Right lobe of liver (tissue), 6 donors: ENCODE measurements at regions not wholly inside any gene's neighbourhood (a gene's known extent, or its start where the extent isn't known, plus 50 kb on each side); places are given as distances from the start of the nearest gene placed in this dataset.
"Not testable (repeated sequence)": the region's sequence is repeated elsewhere in the genome, so short reads cannot be mapped to it uniquely, and the experiment has no call there.

Experiments used
- ATAC-seq, 4 donors: fragments of 200-7000 bp; cut with Tn5 transposase; one replicate each; pipeline ENCODE4 v1.9.1; 2020; ENCODE audit warnings: mild to moderate bottlenecking in 4 of 4, moderate library complexity in 4 of 4
- DNase-seq, 3 donors: peaks; one replicate each; pipeline ENCODE4 v3.0.0-alpha.2; 2020
- H3K27ac ChIP-seq, 3 donors: fragments of 200-600 bp; one replicate each; pipeline ENCODE4 v1.8.0; 2022
- H3K27me3 ChIP-seq, 2 donors: fragments of 200-600 bp; one replicate each; pipeline ENCODE4 v1.8.0; 2022
- H3K36me3 ChIP-seq, 4 donors: fragments of 200-600 bp; sonication (generic) in 1 of 4; one replicate each; pipeline versions ENCODE4 v1.5.1 to v1.8.0; 2017 to 2022; ENCODE audit warnings: control low read depth in 1 of 4
- H3K4me1 ChIP-seq, 4 donors: fragments of 200-600 bp; sonication (generic) in 1 of 4; one replicate each; pipeline versions ENCODE4 v1.5.1 to v1.8.0; 2017 to 2022; ENCODE audit warnings: control low read depth in 1 of 4
- H3K4me3 ChIP-seq, 3 donors: fragments of 200-600 bp; one replicate each; pipeline ENCODE4 v1.8.0; 2022
- H3K9me3 ChIP-seq, 4 donors: fragments of 200-600 bp; sonication (generic) in 1 of 4; one replicate each; pipeline versions ENCODE4 v1.5.1 to v1.8.0; 2017 to 2022; ENCODE audit warnings: control low read depth in 1 of 4
- CTCF ChIP-seq, 4 donors: fragments of 200-600 bp in 3 of 4; fragments of 450-650 bp in 1 of 4; IDR thresholded peaks; one replicate each; pipeline versions ENCODE4 v1.5.1 to v1.8.0; 2016 to 2022; ENCODE audit warnings: antibody characterized with exemption in 4 of 4, mild to moderate bottlenecking in 2 of 4
- POLR2A ChIP-seq: fragments of 450-650 bp; IDR thresholded peaks from one replicate; pipeline ENCODE4 v1.6.1; 2017; ENCODE audit warnings: antibody characterized with exemption, mild to moderate bottlenecking
- WGBS: methylation state at CpG from one replicate; pipeline ENCODE4 v1.1.6; 2018; ENCODE audit warnings: low coverage, low lambda C conversion rate; ENCODE audit not compliant: insufficient coverage; ENCODE audit errors: missing lambda C conversion rate; 5-methylcytosine and 5-hydroxymethylcytosine counted together
- intact Hi-C, 2 donors: fragments of 100-400 bp; cut with DNase I; formaldehyde crosslinking; loops; one replicate each; pipeline versions ENCODE4 v1.11.2 to v1.14.1; 2022
- donor health status: DM: no; HTN: yes; CAD: no.
- donor health status: DM: no; HTN: no; CAD: no.
- donor health status: DM: no; HTN: no; CAD: no.
- donor health status: DM: no; HTN: yes; CAD: no.
- donor health status: DM: no; HTN: yes; CAD: no.

- Histone ChIP-seq H3K4me3 (no peak overlapping the region), H3K9me3 (no peaks in the 10 kb centered on the region), H3K27me3 (no peaks in the 10 kb centered on the region), H3K27ac (no peak overlapping the region), H3K36me3 (no peaks in the 10 kb centered on the region), H3K4me1 (no peaks in the 10 kb centered on the region)
- intact Hi-C loops = no loop called here
- ATAC-seq (peak in 1 of 4 donors; percentile 43), DNase-seq (no peak)
- no peak for TF ChIP-seq POLR2A
- TF ChIP-seq CTCF (IDR thresholded peaks at IDR 0.05) = no peak
- WGBS = no CpG with 5 or more reads among the region's 30 CpGs
These were observed 146.6 kb downstream of the USP22 start for GRCh38 chr17:20896153-20896649.

DNA sequence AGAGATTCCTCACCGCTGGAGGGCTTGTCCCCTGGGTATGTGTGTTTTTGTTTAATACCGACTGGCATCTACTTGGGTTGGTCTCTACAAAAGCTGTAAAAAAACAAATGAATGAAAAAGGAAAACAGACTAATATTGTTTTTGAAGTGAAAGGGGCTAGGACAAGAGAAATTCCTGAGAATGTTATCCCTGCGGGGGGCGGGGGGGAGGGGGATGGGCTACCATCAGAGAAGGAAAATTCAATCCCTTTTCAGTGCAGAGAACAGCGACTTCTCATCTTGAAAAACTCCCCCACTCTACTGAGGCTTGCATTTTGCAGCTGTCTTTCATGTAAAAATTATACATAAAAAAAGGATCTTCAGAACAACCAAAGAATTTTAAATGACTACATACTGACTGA lies 144.1 kb downstream of the USP22 start:
- ATAC-seq, DNase-seq, H3K27ac ChIP-seq, H3K36me3 ChIP-seq, H3K4me1 ChIP-seq, H3K27me3 ChIP-seq, H3K4me3 ChIP-seq, H3K9me3 ChIP-seq, intact Hi-C loops: not testable (repeated sequence)
- WGBS = 45% methylated on average over 5 of the region's 5 CpGs

DNA sequence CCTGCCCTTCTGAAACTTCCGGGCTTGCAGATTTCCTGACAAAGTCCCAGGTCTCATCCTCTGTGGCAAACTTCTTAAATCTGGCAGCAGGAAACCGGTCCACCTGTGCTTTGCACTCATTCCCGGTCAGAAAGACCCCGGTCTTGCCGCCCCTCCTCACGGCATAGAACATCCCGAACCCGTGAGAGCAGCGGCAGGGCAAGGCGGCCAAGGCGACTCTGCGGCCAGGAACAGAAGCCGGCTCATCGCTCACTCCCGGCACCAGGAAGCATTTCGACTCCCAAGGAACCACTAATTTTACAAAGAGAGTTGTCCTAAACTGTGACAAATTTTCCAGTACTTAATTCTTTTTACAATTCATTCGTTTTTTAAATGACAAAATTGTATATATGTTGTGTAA lies 140.3 kb downstream of the USP22 start:
- WGBS = 6% methylated on average over 12 of the region's 17 CpGs
- H3K27ac ChIP-seq, H3K27me3 ChIP-seq, H3K9me3 ChIP-seq, H3K36me3 ChIP-seq, ATAC-seq, H3K4me3 ChIP-seq, H3K4me1 ChIP-seq, intact Hi-C loops, DNase-seq: not testable (repeated sequence)

DNA sequence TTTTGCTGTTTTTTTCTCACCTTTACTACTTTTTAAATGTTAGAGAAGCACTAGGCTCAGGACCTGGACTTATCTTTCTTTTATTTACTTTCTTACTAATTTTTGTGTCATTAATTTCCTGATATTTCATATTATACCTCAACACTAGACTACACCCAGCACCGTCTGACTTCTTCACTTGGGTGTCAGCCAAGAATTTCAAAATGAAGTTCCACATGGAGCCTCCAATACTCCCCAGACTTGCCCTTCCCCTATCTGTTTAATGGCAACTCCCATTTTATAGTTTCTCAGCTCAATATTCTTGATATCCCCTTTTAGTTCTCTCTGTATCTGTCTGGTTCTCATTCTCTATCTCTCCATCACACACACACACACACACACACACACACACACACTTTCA lies 139.3 kb downstream of the USP22 start:
- WGBS = no CpG with 5 or more reads among the region's 1 CpG
- ATAC-seq, H3K36me3 ChIP-seq, H3K27me3 ChIP-seq, intact Hi-C loops, H3K27ac ChIP-seq, H3K9me3 ChIP-seq, DNase-seq, H3K4me1 ChIP-seq, H3K4me3 ChIP-seq: not testable (repeated sequence)

GRCh38 chr17:20908313-20909267 lies 134.2 kb downstream of the USP22 start:
- H3K4me1 ChIP-seq = peaks cover 0 to 6% (median 0%) of the 10 kb centered on the region in 4 donors
- peak overlapping the region; percentile 30 to 51 (median 39) for H3K4me3 ChIP-seq
- TF ChIP-seq POLR2A (peak; percentile 73), CTCF (IDR thresholded peaks at IDR 0.05) (peak; percentile 42 to 52 (median 47))
- intact Hi-C loops = no loop called here
- DNase-seq (peak; percentile 93 to 96 (median 96)), ATAC-seq (peak; percentile 99 to 100 (median 100))
- no peaks in the 10 kb centered on the region for H3K9me3 ChIP-seq
- H3K36me3 ChIP-seq = no peaks in the 10 kb centered on the region
- WGBS = 9% methylated on average over 29 of the region's 43 CpGs
- no peaks in the 10 kb centered on the region for H3K27me3 ChIP-seq
- peak overlapping the region; percentile 83 to 92 (median 89) for H3K27ac ChIP-seq

DNA sequence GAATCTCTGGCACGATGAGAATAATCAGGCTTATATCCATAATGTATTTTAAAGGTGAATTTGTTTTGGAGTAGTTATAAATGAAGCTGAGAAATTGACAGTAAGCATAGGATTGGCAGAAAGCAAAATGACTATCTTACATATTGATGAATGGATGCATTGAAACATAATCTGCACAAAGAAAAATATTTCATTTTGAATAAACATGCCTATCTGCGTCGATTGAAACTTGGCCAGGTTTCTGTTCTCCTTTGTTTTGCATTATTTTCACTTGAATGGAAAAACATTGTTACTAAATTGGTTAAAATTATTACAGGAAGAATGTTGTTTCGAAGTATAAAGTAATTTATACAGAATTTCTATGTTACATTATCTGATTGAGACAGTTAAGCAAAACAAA lies 128.2 kb downstream of the USP22 start:
- H3K4me3 ChIP-seq = no peak overlapping the region
- no peaks in the 10 kb centered on the region for H3K9me3 ChIP-seq
- intact Hi-C loops = no loop called here
- no peak for TF ChIP-seq CTCF (IDR thresholded peaks at IDR 0.05)
- no peak overlapping the region for H3K27ac ChIP-seq
- ATAC-seq = no peak
- no peaks in the 10 kb centered on the region for H3K4me1 ChIP-seq
- WGBS = 69% methylated on average over 4 of the region's 4 CpGs
- H3K36me3 ChIP-seq = no peaks in the 10 kb centered on the region
- no peaks in the 10 kb centered on the region for H3K27me3 ChIP-seq
- no peak for DNase-seq
